GM12878 (cell line): ENCODE measurements at regions not wholly inside any gene's neighbourhood (a gene's known extent, or its start where the extent isn't known, plus 50 kb on each side); places are given as distances from the start of the nearest gene placed in this dataset.

Experiments used
- ATAC-seq: fragments of 200-7000 bp; cut with Tn5 transposase; 3 replicates; pipeline ENCODE4 v1.9.1; 2020; ENCODE audit warnings: mild to moderate bottlenecking, moderate library complexity
- BruUV-seq: library from RNA; stranded (reverse); fragments of 400-500 nt; replicated peaks from 2 replicates; lab custom pipeline; 2021; lab: Mats Ljungman, UMichigan
- CTCF ChIA-PET: fragments of 300-600 bp; sonication (Branson Sonifier 250); formaldehyde crosslinking; extraction: SDS; loops from one replicate; lab custom pipeline; 2021; ENCODE audit warnings: inconsistent platforms; lab: Yijun Ruan, JAX
- POLR2A ChIA-PET: fragments of 350-600 bp; formaldehyde crosslinking; extraction: SDS; loops from one replicate; lab custom pipeline; 2021; ENCODE audit warnings: inconsistent platforms; lab: Charles Lee
- RAD21 ChIA-PET: fragments of 300-600 bp; sonication (Branson Sonifier 250); formaldehyde crosslinking; loops from one replicate; lab custom pipeline; 2023; ENCODE audit warnings: antibody characterized with exemption; ENCODE audit not compliant: unreplicated experiment; lab: Charles Lee
- SMC1A ChIA-PET: fragments of 300-600 bp; sonication (Branson Sonifier 250); formaldehyde crosslinking; loops from one replicate; lab custom pipeline; 2023; ENCODE audit not compliant: unreplicated experiment, uncharacterized antibody; lab: Charles Lee
- DNase-seq: peaks from one replicate; pipeline ENCODE4 v3.0.0-alpha.2; 2011; ENCODE audit warnings: low read depth, low spot score
- FAIRE-seq: peaks from 3 replicates; lab custom pipeline; 2011; peaks lifted over from hg19 to GRCh38; lab: Jason Lieb, UNC
- H2AFZ ChIP-seq: 2 replicates; pipeline ENCODE4 v1.6.0; 2011; ENCODE audit warnings: low read depth, low read length, control low read depth; ENCODE audit not compliant: control insufficient read depth
- H3K27ac ChIP-seq: 2 replicates; pipeline ENCODE4 v1.5.1; 2011; ENCODE audit warnings: control low read depth; ENCODE audit not compliant: control insufficient read depth, insufficient read depth
- H3K27me3 ChIP-seq, 2 experiments: replicated peaks in 1 of 2; 2 replicates each; pipeline versions ENCODE4 v1.6.0 to v1.6.1; 2011; ENCODE audit warnings: low read length in 1 of 2; ENCODE audit not compliant: control insufficient read depth in 2 of 2, insufficient read depth in 2 of 2
- H3K36me3 ChIP-seq, 2 experiments: 2 replicates each; pipeline ENCODE4 v1.5.1; 2011; ENCODE audit warnings: low read length in 1 of 2; ENCODE audit not compliant: control insufficient read depth in 2 of 2, insufficient read depth in 2 of 2
- H3K4me1 ChIP-seq: 2 replicates; pipeline ENCODE4 v1.6.1; 2011; ENCODE audit warnings: mild to moderate bottlenecking, low read length, moderate library complexity, mixed read lengths; ENCODE audit not compliant: control insufficient read depth, insufficient read depth
- H3K4me2 ChIP-seq: 2 replicates; pipeline ENCODE4 v1.6.0; 2011; ENCODE audit warnings: control low read depth; ENCODE audit not compliant: control insufficient read depth, insufficient read depth
- H3K4me3 ChIP-seq: fragments of 200-600 bp; sonication (generic); 2 replicates; pipeline ENCODE4 v1.5.1; 2016
- H3K79me2 ChIP-seq: 2 replicates; pipeline ENCODE4 v1.6.0; 2011; ENCODE audit warnings: low read length; ENCODE audit not compliant: control insufficient read depth, insufficient read depth
- H3K9ac ChIP-seq: 2 replicates; pipeline ENCODE4 v1.8.0; 2011; ENCODE audit warnings: low read length, control low read depth, mixed read lengths; ENCODE audit not compliant: control insufficient read depth, insufficient read depth
- H3K9me3 ChIP-seq: replicated peaks from 3 replicates; pipeline ENCODE4 v1.5.1; 2011; ENCODE audit warnings: mild to moderate bottlenecking, low read length; ENCODE audit not compliant: control insufficient read depth, insufficient read depth
- H4K20me1 ChIP-seq: 2 replicates; pipeline ENCODE4 v1.6.0; 2011; ENCODE audit not compliant: control insufficient read depth, insufficient read depth
- CHD1 ChIP-seq: IDR thresholded peaks from 2 replicates; pipeline ENCODE4 v1.6.1; 2012; ENCODE audit warnings: low read depth, low read length, improper control_type of control experiment
- CHD4 ChIP-seq: fragments of 200-600 bp; sonication (generic); IDR thresholded peaks from 2 replicates; pipeline ENCODE4 v1.6.1; 2016; ENCODE audit warnings: mild to moderate bottlenecking
- HCFC1 ChIP-seq: fragments of 150-350 bp; IDR thresholded peaks from 2 replicates; pipeline ENCODE4 v1.6.1; 2014; ENCODE audit warnings: low read length
- MEF2B ChIP-seq: fragments of 450-650 bp; IDR thresholded peaks from 2 replicates; pipeline ENCODE4 v1.6.1; 2018; ENCODE audit warnings: mild to moderate bottlenecking, moderate library complexity; ENCODE audit not compliant: partially characterized antibody, poor library complexity, severe bottlenecking
- RAD21 ChIP-seq: IDR thresholded peaks from 2 replicates; pipeline ENCODE4 v1.6.1; 2011; ENCODE audit warnings: mild to moderate bottlenecking, low read depth, low read length, moderate library complexity; ENCODE audit not compliant: insufficient read depth
- SP1 ChIP-seq: IDR thresholded peaks from one replicate; pipeline ENCODE4 v1.6.1; 2011; ENCODE audit warnings: low read depth, low read length
- TAF1 ChIP-seq: IDR thresholded peaks from 2 replicates; pipeline ENCODE4 v1.6.1; 2011; ENCODE audit warnings: mild to moderate bottlenecking, low read depth, low read length, borderline replicate concordance
- YY1 ChIP-seq: IDR thresholded peaks from 2 replicates; pipeline ENCODE4 v1.6.1; 2011; ENCODE audit warnings: low read depth, mild to moderate bottlenecking, low read length
- WGBS: methylation state at CpG from one replicate; pipeline ENCODE4 v1.1.6; 2016; ENCODE audit warnings: low lambda C conversion rate; ENCODE audit not compliant: insufficient replicate concordance, insufficient coverage; ENCODE audit errors: missing lambda C conversion rate; 5-methylcytosine and 5-hydroxymethylcytosine counted together
- in situ Hi-C: fragments of 300-500 bp; cut with MboI; formaldehyde crosslinking; loops from 9 replicates; pipeline ENCODE4 v1.14.3; 2018; ENCODE audit warnings: mixed read lengths
- intact Hi-C: fragments of 100-400 bp; cut with micrococcal nuclease; formaldehyde crosslinking; loops from one replicate; pipeline ENCODE4 v1.14.2; 2022; ENCODE audit not compliant: unreplicated experiment
- TF ChIP-seq, protein P1 (sequence below): fragments of 450-650 bp; IDR thresholded peaks from 2 replicates; pipeline ENCODE4 v1.6.1; 2017; ENCODE audit warnings: mild to moderate bottlenecking
- TF ChIP-seq, protein P2 (sequence below): IDR thresholded peaks from 2 replicates; pipeline ENCODE4 v1.6.1; 2011; ENCODE audit warnings: mild to moderate bottlenecking, low read depth, low read length, moderate library complexity; ENCODE audit not compliant: insufficient replicate concordance
- TF ChIP-seq, protein P3 (sequence below): fragments of 450-650 bp; conservative IDR thresholded peaks from 2 replicates; pipeline ENCODE4 v1.6.1; 2017; ENCODE audit warnings: mild to moderate bottlenecking, moderate library complexity
- TF ChIP-seq, protein P4 (sequence below): fragments of 150-350 bp; IDR thresholded peaks from 2 replicates; pipeline ENCODE4 v1.6.1; 2014; ENCODE audit warnings: mild to moderate bottlenecking, low read depth, low read length
- TF ChIP-seq, protein P5 (sequence below): IDR thresholded peaks from 2 replicates; pipeline ENCODE4 v1.6.1; 2011; ENCODE audit warnings: low read depth, low read length, improper control_type of control experiment, borderline replicate concordance
- TF ChIP-seq, protein P6 (sequence below): IDR thresholded peaks from 2 replicates; pipeline ENCODE4 v1.6.1; 2011; ENCODE audit warnings: borderline replicate concordance, low read depth, mild to moderate bottlenecking, moderate library complexity, mixed read lengths, low read length; ENCODE audit not compliant: insufficient read depth; ENCODE audit errors: extremely low read length

DNA sequence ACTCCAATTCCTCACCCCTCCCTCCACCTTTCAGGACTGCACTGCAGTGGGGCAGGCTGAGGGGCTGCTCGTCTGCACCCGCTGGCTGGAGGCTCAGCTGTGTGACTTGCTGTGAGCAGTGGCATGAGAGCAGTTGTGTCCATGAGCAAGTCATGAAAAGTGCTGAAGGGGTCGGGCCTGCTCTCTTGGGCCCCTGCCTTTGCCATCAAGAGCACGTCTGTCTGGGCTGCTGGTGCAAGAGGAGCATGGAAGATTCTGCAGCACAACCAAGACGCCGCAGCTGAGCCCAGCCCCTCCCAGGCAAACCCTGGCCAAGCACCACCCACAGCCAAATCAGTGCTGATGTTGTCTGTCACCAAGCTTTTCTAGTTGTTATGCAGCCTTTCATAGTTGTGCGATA lies 284.3 kb downstream of the TCERG1L start (continued):
- TF ChIP-seq, protein P1, sequence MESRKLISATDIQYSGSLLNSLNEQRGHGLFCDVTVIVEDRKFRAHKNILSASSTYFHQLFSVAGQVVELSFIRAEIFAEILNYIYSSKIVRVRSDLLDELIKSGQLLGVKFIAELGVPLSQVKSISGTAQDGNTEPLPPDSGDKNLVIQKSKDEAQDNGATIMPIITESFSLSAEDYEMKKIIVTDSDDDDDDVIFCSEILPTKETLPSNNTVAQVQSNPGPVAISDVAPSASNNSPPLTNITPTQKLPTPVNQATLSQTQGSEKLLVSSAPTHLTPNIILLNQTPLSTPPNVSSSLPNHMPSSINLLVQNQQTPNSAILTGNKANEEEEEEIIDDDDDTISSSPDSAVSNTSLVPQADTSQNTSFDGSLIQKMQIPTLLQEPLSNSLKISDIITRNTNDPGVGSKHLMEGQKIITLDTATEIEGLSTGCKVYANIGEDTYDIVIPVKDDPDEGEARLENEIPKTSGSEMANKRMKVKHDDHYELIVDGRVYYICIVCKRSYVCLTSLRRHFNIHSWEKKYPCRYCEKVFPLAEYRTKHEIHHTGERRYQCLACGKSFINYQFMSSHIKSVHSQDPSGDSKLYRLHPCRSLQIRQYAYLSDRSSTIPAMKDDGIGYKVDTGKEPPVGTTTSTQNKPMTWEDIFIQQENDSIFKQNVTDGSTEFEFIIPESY, result no peak
- TF ChIP-seq, protein P2, sequence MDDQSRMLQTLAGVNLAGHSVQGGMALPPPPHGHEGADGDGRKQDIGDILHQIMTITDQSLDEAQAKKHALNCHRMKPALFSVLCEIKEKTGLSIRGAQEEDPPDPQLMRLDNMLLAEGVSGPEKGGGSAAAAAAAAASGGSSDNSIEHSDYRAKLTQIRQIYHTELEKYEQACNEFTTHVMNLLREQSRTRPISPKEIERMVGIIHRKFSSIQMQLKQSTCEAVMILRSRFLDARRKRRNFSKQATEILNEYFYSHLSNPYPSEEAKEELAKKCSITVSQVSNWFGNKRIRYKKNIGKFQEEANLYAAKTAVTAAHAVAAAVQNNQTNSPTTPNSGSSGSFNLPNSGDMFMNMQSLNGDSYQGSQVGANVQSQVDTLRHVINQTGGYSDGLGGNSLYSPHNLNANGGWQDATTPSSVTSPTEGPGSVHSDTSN, result no peak

DNA sequence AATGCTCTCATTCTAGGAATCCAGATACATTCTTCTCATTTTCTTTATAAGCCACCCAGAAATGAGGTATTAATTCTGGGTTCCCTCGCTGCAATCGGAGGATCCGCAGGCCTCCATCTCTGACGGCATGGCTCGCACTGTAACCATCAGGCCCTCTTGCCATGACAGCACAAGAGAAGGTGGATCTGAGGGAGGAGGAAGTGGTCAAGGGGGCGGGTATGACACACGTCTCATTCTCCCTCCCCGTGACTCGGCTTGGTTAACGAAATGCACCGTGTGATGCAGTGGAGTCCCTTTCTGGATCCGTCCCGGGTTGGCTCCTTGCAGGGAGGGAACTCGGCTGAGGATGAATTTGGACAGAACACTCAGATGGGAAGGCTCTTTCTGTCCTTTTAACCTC lies 280.2 kb downstream of the TCERG1L start:
- WGBS, result 60% methylated on average over 14 of the region's 14 CpGs
- ATAC-seq (no peak), DNase-seq (no peak), FAIRE-seq (no peak)
- ChIA-PET RAD21 (no interaction called here), POLR2A (no interaction called here), SMC1A (no interaction called here), CTCF (no interaction called here)
- no peak overlapping the region for H3K27ac ChIP-seq
- no peaks in the 10 kb centered on the region for H3K4me1 ChIP-seq
- in situ Hi-C loops (no loop called here), intact Hi-C loops (no loop called here)
- no peaks in the 10 kb centered on the region for H3K36me3 ChIP-seq
- no peak overlapping the region for H3K4me3 ChIP-seq
- no peaks in the 10 kb centered on the region for H3K79me2 ChIP-seq
- H3K9ac ChIP-seq, result no peak overlapping the region
- H3K27me3 ChIP-seq, result no peaks in the 10 kb centered on the region
- H3K4me2 ChIP-seq, result no peak overlapping the region
- no peaks in the 10 kb centered on the region for H3K9me3 ChIP-seq
- H4K20me1 ChIP-seq, result no peaks in the 10 kb centered on the region
- no peak overlapping the region for H2AFZ ChIP-seq
- no TSS peak for BruUV-seq
- TF ChIP-seq, protein P3, sequence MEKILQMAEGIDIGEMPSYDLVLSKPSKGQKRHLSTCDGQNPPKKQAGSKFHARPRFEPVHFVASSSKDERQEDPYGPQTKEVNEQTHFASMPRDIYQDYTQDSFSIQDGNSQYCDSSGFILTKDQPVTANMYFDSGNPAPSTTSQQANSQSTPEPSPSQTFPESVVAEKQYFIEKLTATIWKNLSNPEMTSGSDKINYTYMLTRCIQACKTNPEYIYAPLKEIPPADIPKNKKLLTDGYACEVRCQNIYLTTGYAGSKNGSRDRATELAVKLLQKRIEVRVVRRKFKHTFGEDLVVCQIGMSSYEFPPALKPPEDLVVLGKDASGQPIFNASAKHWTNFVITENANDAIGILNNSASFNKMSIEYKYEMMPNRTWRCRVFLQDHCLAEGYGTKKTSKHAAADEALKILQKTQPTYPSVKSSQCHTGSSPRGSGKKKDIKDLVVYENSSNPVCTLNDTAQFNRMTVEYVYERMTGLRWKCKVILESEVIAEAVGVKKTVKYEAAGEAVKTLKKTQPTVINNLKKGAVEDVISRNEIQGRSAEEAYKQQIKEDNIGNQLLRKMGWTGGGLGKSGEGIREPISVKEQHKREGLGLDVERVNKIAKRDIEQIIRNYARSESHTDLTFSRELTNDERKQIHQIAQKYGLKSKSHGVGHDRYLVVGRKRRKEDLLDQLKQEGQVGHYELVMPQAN, result no peak
- TF ChIP-seq CHD4, result no peak
- no peak for TF ChIP-seq RAD21
- TF ChIP-seq, protein P4, sequence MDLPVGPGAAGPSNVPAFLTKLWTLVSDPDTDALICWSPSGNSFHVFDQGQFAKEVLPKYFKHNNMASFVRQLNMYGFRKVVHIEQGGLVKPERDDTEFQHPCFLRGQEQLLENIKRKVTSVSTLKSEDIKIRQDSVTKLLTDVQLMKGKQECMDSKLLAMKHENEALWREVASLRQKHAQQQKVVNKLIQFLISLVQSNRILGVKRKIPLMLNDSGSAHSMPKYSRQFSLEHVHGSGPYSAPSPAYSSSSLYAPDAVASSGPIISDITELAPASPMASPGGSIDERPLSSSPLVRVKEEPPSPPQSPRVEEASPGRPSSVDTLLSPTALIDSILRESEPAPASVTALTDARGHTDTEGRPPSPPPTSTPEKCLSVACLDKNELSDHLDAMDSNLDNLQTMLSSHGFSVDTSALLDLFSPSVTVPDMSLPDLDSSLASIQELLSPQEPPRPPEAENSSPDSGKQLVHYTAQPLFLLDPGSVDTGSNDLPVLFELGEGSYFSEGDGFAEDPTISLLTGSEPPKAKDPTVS, result no peak
- no peak for TF ChIP-seq TAF1
- TF ChIP-seq, protein P5, sequence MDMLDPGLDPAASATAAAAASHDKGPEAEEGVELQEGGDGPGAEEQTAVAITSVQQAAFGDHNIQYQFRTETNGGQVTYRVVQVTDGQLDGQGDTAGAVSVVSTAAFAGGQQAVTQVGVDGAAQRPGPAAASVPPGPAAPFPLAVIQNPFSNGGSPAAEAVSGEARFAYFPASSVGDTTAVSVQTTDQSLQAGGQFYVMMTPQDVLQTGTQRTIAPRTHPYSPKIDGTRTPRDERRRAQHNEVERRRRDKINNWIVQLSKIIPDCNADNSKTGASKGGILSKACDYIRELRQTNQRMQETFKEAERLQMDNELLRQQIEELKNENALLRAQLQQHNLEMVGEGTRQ, result no peak
- no peak for TF ChIP-seq YY1
- TF ChIP-seq CHD1, result no peak
- no peak for TF ChIP-seq SP1
- TF ChIP-seq MEF2B, result no peak
- TF ChIP-seq HCFC1, result no peak
- TF ChIP-seq, protein P6, sequence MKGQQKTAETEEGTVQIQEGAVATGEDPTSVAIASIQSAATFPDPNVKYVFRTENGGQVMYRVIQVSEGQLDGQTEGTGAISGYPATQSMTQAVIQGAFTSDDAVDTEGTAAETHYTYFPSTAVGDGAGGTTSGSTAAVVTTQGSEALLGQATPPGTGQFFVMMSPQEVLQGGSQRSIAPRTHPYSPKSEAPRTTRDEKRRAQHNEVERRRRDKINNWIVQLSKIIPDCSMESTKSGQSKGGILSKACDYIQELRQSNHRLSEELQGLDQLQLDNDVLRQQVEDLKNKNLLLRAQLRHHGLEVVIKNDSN, result no peak
